Ascending aorta (tissue), 2 donors: ENCODE measurements at regions not wholly inside any gene's neighbourhood (a gene's known extent, or its start where the extent isn't known, plus 50 kb on each side); places are given as distances from the start of the nearest gene placed in this dataset.
"Not testable (repeated sequence)": the region's sequence is repeated elsewhere in the genome, so short reads cannot be mapped to it uniquely, and the experiment has no call there.

Experiments
- DNase-seq, 2 donors: peaks; one replicate each; pipeline ENCODE4 v3.0.0-alpha.2; 2019; ENCODE audit warnings: low spot score in 2 of 2
- H3K27ac ChIP-seq, 2 donors: fragments of 200-600 bp; sonication (generic); one replicate each; pipeline ENCODE4 v1.5.1; 2016 to 2017; ENCODE audit warnings: mild to moderate bottlenecking in 1 of 2
- H3K27me3 ChIP-seq: fragments of 200-600 bp; sonication (generic); one replicate; pipeline ENCODE4 v1.5.1; 2017
- H3K36me3 ChIP-seq, 2 donors: fragments of 200-600 bp; sonication (generic); one replicate each; pipeline ENCODE4 v1.5.1; 2016
- H3K4me1 ChIP-seq, 2 donors: fragments of 200-600 bp; sonication (generic); one replicate each; pipeline ENCODE4 v1.5.1; 2016 to 2017; ENCODE audit warnings: mild to moderate bottlenecking in 1 of 2
- H3K4me3 ChIP-seq, 2 donors: fragments of 200-600 bp; sonication (generic); one replicate each; pipeline ENCODE4 v1.5.1; 2016 to 2017; ENCODE audit warnings: mild to moderate bottlenecking in 1 of 2
- H3K9me3 ChIP-seq, 2 donors: fragments of 200-600 bp; sonication (generic); one replicate each; pipeline ENCODE4 v1.5.1; 2016
- intact Hi-C: fragments of 100-400 bp; cut with DNase I; formaldehyde crosslinking; loops from one replicate; pipeline ENCODE4 v1.15.1; 2023
- TF ChIP-seq, protein P1 (sequence below), 3 experiments: fragments of 200-600 bp in 2 of 3; fragments of 450-650 bp in 1 of 3; sonication (generic) in 2 of 3; IDR thresholded peaks; one replicate each; pipeline ENCODE4 v1.5.1; 2016 to 2019; ENCODE audit warnings: antibody characterized with exemption in 3 of 3, mild to moderate bottlenecking in 1 of 3, moderate library complexity in 1 of 3

DNA sequence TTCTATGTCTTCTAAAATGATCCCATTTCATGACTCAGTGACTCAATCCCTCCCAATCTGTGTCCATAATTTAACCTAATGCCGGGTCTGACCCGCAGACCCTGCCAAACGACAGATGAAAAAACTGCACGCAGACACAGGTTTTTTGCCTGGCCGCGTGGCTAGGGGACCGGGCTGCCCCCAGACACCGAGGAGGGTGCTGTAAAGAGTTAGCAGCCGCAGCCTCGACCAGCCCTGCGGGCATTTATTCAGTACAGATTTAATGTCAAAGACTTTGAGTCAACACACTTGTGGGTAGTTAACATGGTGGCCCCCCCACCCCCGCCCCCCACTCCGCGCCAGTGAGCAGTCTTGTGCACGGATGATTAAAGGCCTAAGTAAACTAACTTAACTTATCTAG is 1324.7 kb downstream of the GATA3 start:
- intact Hi-C loops: no loop called here
- no peaks in the 10 kb centered on the region for H3K4me1 ChIP-seq
- no peaks in the 10 kb centered on the region for H3K9me3 ChIP-seq
- no peaks in the 10 kb centered on the region for H3K36me3 ChIP-seq
- no peaks in the 10 kb centered on the region for H3K27me3 ChIP-seq
- no peak overlapping the region for H3K4me3 ChIP-seq
- no peak overlapping the region for H3K27ac ChIP-seq
- TF ChIP-seq, protein P1, sequence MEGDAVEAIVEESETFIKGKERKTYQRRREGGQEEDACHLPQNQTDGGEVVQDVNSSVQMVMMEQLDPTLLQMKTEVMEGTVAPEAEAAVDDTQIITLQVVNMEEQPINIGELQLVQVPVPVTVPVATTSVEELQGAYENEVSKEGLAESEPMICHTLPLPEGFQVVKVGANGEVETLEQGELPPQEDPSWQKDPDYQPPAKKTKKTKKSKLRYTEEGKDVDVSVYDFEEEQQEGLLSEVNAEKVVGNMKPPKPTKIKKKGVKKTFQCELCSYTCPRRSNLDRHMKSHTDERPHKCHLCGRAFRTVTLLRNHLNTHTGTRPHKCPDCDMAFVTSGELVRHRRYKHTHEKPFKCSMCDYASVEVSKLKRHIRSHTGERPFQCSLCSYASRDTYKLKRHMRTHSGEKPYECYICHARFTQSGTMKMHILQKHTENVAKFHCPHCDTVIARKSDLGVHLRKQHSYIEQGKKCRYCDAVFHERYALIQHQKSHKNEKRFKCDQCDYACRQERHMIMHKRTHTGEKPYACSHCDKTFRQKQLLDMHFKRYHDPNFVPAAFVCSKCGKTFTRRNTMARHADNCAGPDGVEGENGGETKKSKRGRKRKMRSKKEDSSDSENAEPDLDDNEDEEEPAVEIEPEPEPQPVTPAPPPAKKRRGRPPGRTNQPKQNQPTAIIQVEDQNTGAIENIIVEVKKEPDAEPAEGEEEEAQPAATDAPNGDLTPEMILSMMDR (IDR thresholded peaks at IDR 0.05): no peak
- no peak for DNase-seq

DNA sequence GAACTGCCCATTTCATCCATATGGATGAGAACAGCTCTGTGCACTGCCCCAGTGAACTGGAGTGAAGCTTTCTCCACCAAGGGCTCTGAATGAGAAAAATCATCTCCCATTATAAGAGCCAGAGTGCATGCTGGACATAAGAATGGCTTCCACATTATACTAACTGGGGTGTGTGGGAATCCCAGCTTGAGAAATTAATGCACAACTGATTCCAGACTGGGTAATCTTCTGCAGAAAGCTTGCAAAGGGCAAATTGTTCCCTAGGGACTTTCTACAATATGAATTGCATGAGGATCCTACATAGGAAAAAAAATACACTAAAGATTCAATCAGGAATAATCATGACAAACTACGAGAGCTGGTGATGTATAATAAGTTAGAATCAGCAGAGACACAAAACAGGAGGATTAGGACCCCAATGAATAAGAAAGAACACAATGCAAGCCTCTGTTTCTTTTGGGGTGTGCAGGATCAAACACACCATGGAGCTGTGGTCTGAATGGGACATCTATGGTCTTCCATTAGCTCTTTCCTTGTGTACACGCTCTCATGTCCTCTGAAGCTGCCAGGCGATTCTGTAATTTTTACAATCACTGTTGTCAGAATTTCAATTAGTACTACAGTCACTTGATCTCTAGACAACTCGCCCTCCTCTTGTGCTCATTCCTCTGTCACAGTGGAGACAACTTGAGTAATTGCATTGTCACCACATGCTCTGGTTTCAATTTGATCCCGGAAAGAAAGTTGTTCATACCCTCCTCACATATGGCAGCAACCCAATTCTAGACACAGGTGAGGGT is 1327.4 kb downstream of the GATA3 start:
- DNase-seq: no peak
- H3K4me3 ChIP-seq: no peak overlapping the region
- no peaks in the 10 kb centered on the region for H3K27me3 ChIP-seq
- no peaks in the 10 kb centered on the region for H3K36me3 ChIP-seq
- intact Hi-C loops: no loop called here
- H3K27ac ChIP-seq: no peak overlapping the region
- H3K9me3 ChIP-seq: no peaks in the 10 kb centered on the region
- TF ChIP-seq, protein P1 (IDR thresholded peaks at IDR 0.05): no peak
- no peaks in the 10 kb centered on the region for H3K4me1 ChIP-seq

GRCh38 chr10:9382533-9382866 is 1328.0 kb downstream of the GATA3 start:
- TF ChIP-seq, protein P1 (IDR thresholded peaks at IDR 0.05): no peak
- intact Hi-C loops: no loop called here
- Histone ChIP-seq H3K36me3 (no peaks in the 10 kb centered on the region), H3K27ac (no peak overlapping the region), H3K4me1 (no peaks in the 10 kb centered on the region), H3K4me3 (no peak overlapping the region), H3K27me3 (no peaks in the 10 kb centered on the region), H3K9me3 (no peaks in the 10 kb centered on the region)
- no peak for DNase-seq

- Histone ChIP-seq H3K9me3 (no peaks in the 10 kb centered on the region), H3K27me3 (no peaks in the 10 kb centered on the region), H3K4me3 (no peak overlapping the region), H3K4me1 (no peaks in the 10 kb centered on the region), H3K27ac (no peak overlapping the region), H3K36me3 (no peaks in the 10 kb centered on the region)
- TF ChIP-seq, protein P1 (IDR thresholded peaks at IDR 0.05): no peak
- intact Hi-C loops: no loop called here
- DNase-seq: no peak
These were observed 1336.0 kb downstream of the GATA3 start for GRCh38 chr10:9390516-9390915.

GRCh38 chr10:9399275-9399983 is 1344.9 kb downstream of the GATA3 start:
- H3K4me3 ChIP-seq: no peak overlapping the region
- no peaks in the 10 kb centered on the region for H3K4me1 ChIP-seq
- H3K36me3 ChIP-seq: no peaks in the 10 kb centered on the region
- no peak for DNase-seq
- H3K27me3 ChIP-seq: no peaks in the 10 kb centered on the region
- intact Hi-C loops: no loop called here
- H3K27ac ChIP-seq: no peak overlapping the region
- H3K9me3 ChIP-seq: no peaks in the 10 kb centered on the region
- TF ChIP-seq, protein P1 (IDR thresholded peaks at IDR 0.05): no peak

DNA sequence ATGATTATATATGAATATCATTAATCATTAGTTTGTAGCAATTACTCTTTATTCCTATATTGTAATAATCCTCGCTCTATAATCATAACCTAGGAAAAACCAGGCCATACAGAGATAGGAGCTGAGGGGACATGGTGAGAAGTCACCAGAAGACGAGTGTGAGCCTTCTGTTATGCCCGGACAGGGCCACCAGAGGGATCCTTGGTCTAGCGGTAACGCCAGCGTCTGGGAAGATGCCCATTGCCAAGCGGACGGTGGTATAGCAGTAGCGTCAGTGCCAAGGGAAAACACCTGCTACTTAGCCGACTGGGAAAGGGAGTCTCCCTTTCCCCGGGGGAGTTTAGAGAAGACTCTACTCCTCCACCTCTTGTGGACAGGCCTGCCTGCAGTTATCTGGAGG is 1347.6 kb downstream of the GATA3 start:
- H3K9me3 ChIP-seq, H3K27me3 ChIP-seq, DNase-seq, H3K27ac ChIP-seq, intact Hi-C loops, H3K4me3 ChIP-seq, H3K36me3 ChIP-seq, H3K4me1 ChIP-seq: not testable (repeated sequence)

- H3K4me1 ChIP-seq, H3K27ac ChIP-seq, DNase-seq, H3K9me3 ChIP-seq, H3K27me3 ChIP-seq, H3K36me3 ChIP-seq, H3K4me3 ChIP-seq, intact Hi-C loops: not testable (repeated sequence)
These were observed 1348.2 kb downstream of the GATA3 start for GRCh38 chr10:9402507-9403195.

GRCh38 chr10:9407201-9407600 is 1352.7 kb downstream of the GATA3 start:
- H3K27me3 ChIP-seq, intact Hi-C loops: not testable (repeated sequence)

More at GRCh38 chr10:9407201-9407600, 1352.7 kb downstream of the GATA3 start:
- H3K9me3 ChIP-seq, H3K27ac ChIP-seq, H3K4me1 ChIP-seq, H3K4me3 ChIP-seq, DNase-seq, H3K36me3 ChIP-seq: not testable (repeated sequence)
